OCI-M2 (cell line): ENCODE measurements at regions not wholly inside any gene's neighbourhood (a gene's known extent, or its start where the extent isn't known, plus 50 kb on each side); places are given as distances from the start of the nearest gene placed in this dataset.

Experiments
- DNase-seq: peaks from one replicate; lab custom pipeline; 2025; ENCODE audit not compliant: unreplicated experiment; lab: John Stamatoyannopoulos, UW

DNA sequence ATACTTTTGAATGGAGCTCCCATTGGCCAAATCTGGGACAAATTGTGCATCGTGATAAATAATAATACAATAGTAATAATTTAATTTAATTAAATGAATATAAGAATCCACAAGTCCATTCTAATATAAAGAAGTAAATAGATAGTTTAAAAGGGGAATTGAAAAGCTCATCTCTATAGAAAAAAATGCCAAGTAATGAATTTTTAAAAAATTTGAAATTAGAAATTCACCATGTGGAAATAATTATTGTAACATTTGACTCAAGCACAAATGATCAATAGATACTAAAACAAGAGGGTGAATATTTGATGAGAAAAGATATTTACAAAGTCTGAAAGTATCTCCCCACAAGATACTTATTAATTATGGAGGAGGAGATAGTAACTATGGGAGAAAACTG is 467.4 kb downstream of the CETN3 start:
- no peak for DNase-seq

DNA sequence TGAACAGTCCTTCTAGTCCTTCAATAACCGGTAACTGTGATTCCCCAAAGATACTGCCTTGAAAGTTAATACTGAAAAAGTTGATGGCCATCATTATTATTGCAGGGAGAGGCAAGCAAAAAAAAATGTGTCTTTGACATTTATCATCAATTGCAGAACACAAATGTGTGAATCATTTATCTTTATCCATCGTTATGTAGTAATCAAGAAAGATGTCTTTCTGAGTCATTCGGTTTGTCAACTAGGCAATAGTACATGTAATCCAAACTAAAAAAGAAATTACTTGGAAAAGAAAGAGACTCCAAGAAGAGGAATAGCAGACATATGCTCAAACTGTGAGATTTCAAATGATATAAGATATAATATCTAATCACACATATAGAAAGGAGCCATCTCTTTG is 473.0 kb downstream of the CETN3 start:
- no peak for DNase-seq

DNA sequence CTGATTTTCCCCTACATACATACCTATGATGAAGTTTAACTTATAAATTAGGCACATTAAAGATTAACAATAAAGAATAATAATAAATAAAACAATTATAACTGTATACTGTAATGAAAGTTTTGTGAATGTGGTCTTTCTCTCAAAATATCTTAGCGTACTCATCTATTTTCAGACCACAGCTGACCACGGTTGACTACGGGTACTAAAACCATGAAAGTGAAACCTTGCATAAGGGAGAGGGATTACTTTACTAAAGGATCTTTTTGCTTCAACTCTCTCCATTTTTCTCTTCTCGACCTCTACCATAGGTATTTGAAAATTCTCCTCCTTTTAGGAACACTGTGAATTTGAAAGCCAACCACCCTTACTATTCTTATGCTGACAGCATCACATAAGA is 475.5 kb downstream of the CETN3 start:
- DNase-seq = no peak

DNA sequence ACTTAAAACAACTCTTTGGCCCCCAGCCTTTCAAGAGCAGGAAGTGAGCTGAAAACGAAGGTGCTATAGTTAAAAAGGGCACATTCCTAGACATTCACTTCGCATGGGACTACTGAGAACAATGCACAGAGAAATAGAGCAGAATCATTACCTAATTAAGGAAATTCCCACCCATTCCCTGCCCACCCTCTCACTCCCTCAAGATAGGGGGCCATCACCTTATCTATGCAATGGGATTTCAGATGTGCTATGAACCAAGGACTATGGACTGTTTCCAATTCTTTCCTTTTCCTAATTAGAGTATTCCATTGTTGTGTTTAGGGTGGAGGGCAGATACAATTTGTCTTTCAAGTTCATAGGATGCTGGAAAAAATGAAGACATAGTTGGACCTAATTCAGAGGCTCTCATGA is 476.8 kb downstream of the CETN3 start:
- DNase-seq = no peak

DNA sequence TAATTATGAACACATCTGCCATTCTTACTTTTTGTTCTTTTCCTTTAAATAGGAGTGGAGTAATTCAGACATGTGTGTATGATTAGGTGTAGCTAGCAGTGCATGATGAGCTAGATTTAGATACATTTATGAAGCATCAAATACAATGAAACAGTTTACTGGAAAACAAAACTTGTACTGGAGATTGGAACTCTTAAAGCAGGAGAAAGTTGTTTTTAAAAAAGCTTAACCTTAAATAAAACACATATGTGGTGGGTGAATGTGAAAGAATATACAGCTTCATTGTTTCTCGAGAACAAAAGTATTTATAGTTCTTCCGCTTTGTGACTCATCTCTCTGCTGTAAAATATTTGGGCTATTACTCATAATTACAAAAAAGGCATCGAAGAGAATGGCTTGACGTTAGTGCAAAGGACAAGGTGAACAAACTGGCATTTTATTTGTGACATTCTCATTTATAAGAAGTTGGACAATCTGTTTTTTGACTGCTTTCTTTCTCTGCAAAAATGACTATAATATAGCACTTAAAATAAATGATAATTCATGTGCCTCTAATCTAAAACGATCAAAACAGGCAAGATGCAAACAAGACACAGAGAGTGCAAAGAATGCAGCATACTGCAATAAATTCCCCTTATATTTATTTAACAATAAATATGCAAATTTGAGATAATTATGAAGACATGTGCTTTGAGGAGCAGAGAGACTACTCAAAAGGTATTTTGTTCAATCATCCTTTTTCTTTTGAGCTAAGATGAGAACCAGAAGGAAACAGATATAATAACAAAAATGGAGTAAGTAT is 478.8 kb downstream of the CETN3 start:
- no peak for DNase-seq

DNA sequence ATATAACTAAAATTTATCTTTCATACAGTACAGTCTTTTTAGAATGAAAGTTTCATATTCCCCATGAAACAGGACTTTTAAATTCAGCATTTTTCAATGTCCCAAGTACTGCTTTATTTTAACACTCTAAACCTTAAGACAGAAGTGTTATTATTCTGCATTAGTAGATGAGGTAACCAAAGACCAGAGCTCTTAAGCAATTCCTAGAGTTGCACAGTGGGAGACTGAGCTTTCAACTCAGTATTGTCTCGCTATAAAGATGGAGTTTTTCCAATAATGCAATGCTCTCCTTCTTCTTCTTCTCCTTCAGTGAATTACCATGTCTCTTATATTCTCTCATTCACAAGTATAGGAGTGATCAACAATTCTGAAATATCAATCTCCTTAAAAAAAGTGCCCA is 479.7 kb downstream of the CETN3 start:
- DNase-seq = no peak

DNA sequence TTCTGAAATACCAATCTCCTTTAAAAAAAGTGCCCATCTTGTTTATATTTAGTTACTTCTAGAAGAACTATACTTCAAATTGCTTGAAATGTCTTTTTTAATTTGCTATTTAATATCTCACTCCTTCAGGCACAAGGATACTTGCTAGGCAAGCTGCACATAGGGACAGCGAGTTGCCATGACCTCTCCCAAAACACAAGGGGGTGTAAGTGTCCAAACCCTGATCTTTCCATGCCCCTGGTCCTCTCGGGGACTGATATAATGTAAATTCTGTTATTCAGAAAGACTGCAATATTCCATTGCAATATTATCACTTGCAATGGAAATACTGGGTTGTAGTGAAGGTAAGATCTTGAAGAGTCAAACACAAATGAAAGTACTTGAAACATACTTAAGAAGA is 480.4 kb downstream of the CETN3 start:
- DNase-seq = no peak

DNA sequence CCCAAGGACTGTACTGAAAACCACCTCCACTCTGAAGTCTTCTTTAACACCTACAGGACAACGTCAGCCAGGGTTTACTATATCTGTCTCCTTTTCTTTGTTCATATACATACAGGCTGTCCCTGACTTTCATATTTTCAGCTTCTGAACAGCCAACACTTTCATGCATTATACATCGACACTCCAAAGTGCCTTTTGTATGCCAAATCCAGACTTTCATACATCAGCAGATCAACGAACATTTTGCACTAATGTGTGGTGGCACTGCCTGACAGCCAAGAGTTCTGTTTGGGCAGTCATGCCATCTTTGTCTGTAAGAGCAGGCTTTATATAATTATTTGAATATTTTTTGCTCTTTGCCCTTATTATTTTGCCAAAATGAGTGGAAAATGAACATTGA is 487.4 kb downstream of the CETN3 start:
- DNase-seq = no peak

DNA sequence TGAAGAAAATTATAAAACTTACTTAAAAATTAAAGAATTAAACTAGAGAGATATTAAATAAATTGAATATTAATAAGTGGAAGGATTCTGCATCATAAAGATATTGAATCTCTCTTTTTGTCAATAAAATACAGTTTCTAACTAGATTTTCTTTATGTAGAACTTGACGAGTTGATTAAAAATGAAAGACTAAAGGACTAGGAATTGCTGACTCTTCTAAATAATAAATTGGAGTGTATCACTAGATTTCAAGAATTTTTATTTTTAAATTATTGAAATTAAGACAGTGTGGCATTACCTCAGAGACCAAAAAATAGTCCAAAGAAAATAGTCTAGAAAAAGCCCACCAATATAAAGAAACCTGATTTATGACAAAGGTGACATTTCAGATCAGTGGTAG is 492.4 kb downstream of the CETN3 start:
- no peak for DNase-seq

DNA sequence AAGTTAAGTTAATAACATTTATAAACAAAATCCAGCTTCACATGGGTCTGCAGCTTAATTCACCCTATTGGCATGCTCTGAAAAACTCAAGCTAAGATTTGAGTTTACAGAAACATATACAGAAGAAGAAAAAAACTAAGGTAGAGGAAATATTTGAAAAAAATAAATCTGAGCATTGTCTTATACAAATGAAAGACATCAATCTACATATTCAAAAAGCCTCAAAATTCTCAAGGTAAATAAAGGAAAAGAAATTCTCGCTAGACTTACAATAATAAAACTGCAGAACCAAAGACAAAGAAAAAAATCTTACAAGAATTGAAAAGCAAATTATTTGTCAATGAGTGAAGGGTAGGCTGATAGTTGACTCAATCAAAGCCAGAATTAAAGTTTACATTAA is 493.4 kb downstream of the CETN3 start:
- DNase-seq = no peak

DNA sequence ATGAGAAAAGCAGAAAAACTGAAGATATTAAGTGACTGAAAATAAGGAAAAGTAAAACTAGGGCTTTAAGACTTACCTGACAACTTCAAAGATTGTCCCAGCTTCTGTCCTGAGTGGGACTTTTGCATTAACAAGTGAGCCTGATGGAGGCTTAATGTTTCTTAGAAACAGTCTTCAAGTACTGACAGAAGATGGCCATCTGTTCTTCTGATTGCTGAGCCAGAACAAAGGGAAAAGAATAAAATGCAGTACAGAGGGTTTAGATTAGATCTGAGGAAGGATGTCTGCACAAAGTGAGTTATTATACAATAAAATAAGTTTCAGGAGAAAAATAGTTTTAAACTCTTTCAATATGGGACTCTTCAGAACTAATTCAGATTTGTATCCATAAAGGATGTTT is 500.7 kb downstream of the CETN3 start:
- no peak for DNase-seq

DNA sequence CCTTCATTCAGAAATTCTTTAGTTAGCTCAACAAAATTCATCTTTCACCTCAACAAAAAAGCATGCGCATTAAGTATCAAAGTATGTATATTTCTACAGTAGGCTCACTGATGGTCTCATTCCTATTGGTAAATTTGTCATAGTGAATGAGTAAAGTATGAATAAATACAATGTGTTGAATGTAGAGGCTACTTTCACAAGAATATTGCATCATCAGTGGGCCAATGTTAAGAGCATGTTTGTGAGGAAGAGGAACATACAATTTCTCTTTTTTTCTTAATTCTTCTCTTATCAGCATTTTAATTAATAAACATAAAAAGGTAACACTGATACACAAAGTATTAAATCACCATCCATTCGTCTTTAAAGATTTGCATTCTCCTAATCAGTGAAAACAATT is 505.1 kb downstream of the CETN3 start:
- no peak for DNase-seq

DNA sequence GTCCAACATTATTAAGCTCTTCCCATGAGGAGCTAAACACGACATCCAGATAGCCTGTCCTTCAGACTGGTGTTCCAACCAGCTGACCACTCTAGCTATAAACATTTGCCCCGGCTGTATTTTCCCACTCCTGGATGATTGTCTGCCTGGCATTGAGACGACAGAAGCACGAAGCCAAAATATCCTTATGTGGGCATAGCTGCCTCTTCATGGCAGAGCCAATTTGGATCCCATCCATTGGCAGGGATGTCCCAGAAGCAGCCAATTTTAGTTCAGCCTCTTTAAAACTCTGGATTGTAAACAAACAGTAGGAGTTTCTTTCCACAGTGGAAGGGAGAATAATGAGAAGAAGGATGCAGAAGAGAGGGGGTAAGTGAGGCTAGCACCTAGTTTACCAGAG is 507.6 kb downstream of the CETN3 start:
- no peak for DNase-seq

DNA sequence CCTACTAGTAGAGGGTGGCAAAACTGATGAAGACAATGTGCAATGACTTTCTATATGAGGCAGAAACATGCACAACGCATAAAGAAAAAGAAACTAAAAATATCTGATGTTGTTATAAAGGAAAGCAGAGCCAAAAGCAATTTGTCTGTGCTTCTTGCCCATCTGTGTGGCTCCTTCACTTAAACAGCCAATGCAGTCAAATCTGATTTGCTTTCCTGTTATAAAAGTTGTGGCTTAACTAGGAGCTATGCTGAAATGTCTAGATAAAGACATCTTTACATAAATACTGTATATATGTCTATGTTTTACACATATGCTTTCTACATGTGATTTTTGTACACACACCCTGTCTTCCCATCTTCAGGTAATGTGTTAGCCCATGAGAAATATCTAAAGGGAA is 508.2 kb downstream of the CETN3 start:
- DNase-seq = no peak

DNA sequence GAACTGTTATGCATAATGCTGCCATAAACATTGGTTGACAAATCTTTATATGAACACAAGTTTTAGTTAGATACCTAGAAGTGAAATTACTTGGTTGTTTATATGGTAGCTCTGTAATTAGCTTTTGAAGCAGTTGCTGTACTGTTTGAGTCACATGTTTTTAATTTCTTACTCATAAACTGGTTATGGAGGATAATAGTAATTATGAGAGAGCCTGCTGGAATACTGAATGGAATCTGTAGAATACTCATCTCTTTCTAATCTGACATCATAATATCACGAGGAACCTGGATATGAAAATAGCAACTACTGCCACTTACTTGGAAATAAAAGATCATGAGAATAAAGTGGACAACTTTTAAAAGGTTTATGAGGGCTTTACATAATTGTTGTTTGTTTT is 509.2 kb downstream of the CETN3 start:
- no peak for DNase-seq

DNA sequence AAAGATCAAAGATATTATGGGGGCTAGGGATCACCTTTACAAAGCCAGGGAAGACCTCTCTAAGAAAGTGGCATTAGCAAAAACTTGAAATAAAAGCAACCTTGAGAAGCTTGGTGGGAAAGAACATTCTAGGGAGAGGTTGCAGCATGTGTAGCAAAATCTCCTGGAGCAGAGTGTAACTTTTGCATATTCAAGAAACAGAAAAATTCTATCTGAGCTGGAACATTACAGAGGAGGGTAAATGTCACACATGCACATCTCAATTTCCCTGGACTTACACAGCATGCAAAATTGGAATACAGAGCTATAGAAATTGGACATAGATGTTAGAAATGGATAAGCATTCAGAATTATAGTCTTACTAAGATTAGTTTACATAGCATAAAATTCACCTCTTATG is 510.0 kb downstream of the CETN3 start:
- no peak for DNase-seq

DNA sequence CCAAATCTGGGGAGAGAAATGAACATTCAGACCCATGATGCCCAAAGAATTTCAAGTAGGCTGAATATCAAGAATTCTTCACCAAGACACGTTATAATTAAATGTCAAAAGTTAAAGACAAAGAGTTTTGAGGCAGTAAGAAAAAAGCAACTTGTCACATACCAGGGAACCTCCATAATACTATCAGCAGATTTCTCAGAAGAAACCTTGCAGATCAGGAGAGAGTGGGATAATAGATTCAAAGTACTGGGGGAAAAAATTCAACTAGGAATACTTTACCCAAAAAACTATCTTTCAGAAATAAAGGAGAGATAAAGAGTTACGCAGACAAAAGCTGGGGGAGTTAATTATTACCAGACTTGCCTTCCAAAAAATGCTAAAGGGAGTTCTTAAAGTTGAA is 516.0 kb downstream of the CETN3 start:
- DNase-seq = no peak

DNA sequence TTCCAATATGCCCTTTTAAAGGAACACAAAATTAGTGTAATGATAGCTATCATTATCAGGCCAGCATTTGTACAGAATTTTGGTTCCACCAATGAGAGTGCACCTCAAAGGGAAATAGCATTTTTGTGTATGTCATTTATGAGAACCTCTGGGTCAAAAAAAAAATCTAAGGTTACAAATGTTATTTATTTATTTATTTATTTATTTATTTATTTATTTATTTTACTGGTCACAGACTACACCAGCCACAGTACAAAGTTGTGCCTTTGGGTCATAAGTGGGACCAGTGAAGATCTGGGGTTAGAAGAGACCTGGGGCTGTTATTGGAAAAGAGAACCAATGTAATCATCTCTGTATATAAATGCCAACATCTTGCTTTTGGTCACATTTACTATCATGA is 523.9 kb downstream of the CETN3 start:
- no peak for DNase-seq

DNA sequence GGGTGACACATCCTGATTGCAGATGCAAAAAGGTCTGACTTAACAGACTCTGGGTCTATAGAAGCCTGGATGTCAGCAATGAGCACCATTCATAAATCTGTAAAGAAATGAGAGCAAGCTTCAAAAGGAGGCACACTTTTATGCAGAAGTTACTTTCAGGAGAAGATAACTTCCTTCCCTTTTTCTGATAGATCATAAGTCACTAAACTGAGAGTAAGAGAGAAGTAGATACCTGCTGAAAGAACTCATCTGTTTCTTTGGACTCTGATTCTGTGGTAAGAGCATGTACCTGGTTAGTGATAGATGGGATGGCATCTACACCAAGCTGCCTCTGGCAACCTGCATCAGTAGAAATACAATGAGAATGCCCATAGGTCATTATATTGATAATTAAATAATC is 525.6 kb downstream of the CETN3 start:
- no peak for DNase-seq

DNA sequence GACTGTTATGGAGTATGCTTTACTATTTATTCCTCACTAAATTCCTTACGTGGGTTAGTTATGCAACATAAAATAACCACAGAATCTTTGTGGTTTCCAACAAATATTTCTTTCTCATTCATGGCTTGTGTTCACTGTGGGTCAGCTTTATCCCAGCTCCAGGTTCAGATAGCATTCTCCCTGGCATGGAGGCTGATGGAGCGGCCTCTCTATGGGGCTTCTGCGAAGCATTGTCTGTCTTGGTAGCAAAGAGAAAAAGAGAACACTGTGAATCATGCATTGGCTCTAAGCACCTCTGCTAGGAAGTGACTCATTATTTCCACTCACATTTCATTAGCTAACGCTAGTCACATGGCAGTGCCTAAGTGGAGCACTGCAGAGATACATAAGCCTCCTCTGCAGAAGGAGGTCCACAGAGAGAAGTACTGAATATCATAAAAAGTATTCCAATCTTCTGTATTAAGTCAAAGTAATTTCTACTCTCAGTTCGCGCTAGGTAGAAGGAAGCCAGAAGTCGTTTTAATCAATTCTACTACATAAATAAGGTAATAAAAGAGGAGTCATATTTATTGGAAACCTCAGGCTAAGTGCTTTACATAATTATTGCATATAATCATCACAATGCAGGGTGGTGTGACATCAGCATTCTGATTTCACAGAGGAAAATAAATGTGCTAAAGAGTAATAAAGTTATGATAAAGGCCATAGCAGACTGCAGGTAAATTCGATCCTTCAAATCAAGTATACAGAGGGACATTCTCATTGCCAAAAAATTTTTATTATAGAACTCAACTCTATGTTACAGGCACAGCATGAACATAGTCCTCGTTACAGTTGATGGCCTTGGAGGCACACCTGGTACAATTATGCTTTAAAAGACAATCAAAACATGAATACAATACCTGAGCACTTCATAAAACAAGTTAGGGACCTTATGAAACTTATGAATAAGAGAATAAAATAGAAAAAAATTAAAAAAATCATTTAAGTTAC is 531.1 kb downstream of the CETN3 start:
- DNase-seq = no peak

DNA sequence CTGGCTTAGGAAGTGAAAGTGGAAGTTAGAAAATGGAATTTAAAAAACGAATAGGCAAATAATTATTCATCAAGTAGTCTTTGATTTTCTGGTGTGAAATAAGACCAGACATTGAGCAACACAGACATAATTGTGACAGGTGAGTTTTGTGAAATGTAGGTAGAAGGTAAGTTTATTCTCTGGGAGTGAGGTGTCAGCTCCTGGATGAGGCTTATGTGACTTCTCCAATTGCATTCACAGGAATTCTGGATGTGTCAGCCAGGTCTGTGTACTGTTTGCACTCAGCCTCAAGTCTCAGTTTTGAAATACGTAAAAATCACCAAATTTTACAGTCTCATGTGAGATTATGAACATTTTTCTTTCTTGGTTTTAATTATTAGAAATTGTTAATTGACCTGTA is 537.6 kb downstream of the CETN3 start:
- no peak for DNase-seq

DNA sequence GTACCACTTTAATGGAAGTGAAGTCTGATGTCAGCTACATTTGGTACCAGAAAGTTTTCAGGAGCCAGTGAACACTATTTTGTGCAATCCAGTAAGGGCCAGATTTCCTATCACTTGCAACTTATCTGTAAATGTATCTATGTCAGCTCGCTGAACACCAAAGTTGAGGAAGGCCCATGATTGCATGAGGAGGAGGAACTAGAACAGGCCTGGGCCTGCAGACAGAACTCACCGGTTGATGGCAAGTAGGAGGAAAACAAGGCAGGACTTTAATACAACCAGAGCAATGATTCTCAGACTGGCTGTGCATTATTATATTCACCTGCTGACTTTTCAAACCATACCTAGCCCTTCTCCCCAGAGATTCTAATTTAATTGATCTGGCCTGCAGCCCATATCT is 540.2 kb downstream of the CETN3 start:
- no peak for DNase-seq
